Activated T-cell treated with anti-CD3 and anti-CD28 coated beads, Interleukin-2, amount 50 U/mL, for 72 hours (primary cell): ENCODE measurements at regions not wholly inside any gene's neighbourhood (a gene's known extent, or its start where the extent isn't known, plus 50 kb on each side); places are given as distances from the start of the nearest gene placed in this dataset.
"Not testable (repeated sequence)": the region's sequence is repeated elsewhere in the genome, so short reads cannot be mapped to it uniquely, and the experiment has no call there.

Experiments used
- ATAC-seq, 2 donors: fragments of 150-1000 bp; cut with Tn5 transposase; replicated peaks in 1 of 2; 2 replicates each; pipeline ENCODE4 v1.10.0; 2021; ENCODE audit warnings: moderate library complexity in 2 of 2, mild to moderate bottlenecking in 1 of 2
- DNase-seq, 2 donors: peaks; one replicate each; pipeline ENCODE4 v3.0.0; 2021 to 2022; ENCODE audit warnings: mixed read lengths in 1 of 2
- H3K27ac Mint-ChIP-seq: one replicate; pipeline ENCODE4 v1.8.0; 2022; ENCODE audit warnings: mild to moderate bottlenecking, moderate library complexity, mixed read lengths
- H3K27me3 Mint-ChIP-seq: one replicate; pipeline ENCODE4 v1.8.0; 2022; ENCODE audit warnings: low read depth, mixed read lengths
- H3K36me3 Mint-ChIP-seq, 2 donors: one replicate each; pipeline ENCODE4 v1.8.0; 2022; ENCODE audit warnings: mixed read lengths in 2 of 2, mild to moderate bottlenecking in 1 of 2; ENCODE audit not compliant: insufficient read depth in 2 of 2
- H3K4me1 Mint-ChIP-seq: one replicate; pipeline ENCODE4 v1.8.0; 2022; ENCODE audit warnings: low read depth, mixed read lengths
- H3K4me3 Mint-ChIP-seq, 2 donors: one replicate each; pipeline ENCODE4 v1.8.0; 2022; ENCODE audit warnings: mild to moderate bottlenecking in 2 of 2, mixed read lengths in 2 of 2, moderate library complexity in 2 of 2
- H3K9me3 Mint-ChIP-seq, 2 donors: one replicate each; pipeline ENCODE4 v1.8.0; 2022; ENCODE audit warnings: mixed read lengths in 2 of 2

DNA sequence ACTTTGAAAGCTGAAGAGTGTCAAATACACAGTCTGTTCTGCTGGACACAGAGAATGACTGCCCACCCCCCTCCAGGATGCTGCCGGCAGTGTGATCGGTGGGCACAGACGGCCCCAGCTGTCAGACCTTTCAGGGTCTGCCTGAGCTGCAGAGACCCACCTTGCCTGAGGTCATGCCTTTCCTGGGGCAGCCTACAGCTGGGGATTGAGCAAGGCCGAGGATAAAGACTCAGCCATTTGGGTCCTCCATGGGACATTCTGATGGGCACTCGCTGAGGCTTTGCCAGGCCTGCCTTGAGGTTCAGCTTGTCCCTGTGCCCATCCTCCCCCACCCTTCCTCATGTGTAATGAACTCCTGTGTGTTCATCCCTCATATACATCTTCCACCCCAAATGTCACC, 102.3 kb upstream of the SMAD3 start:
- Mint-ChIP-seq H3K4me1 (no peaks in the 10 kb centered on the region), H3K27ac (no peak overlapping the region), H3K27me3 (peaks cover 8% of the 10 kb centered on the region), H3K9me3 (no peaks in the 10 kb centered on the region), H3K36me3 (no peaks in the 10 kb centered on the region), H3K4me3 (no peak overlapping the region)
- DNase-seq (no peak), ATAC-seq (no peak)

DNA sequence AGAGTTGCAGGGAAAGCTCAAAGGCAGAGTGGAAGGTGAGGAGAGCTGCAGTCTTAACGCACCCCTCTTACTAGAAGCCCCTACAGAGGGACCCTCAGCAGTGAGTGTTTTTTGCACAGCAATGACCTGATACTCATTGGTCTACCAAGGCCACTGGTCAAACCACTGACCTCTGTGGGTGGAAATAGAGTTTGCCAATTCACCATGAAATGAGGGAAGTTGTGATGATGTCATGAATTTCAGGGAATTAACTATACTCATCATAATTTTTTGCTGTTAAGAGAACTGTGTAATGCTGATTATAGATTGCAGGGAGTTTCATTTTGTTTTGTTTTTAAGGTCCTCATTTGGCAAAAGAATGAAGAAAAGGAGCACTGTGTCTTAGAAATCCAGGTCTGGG, 101.7 kb upstream of the SMAD3 start:
- DNase-seq (no peak), ATAC-seq (no peak)
- Mint-ChIP-seq H3K27me3 (peaks cover 8% of the 10 kb centered on the region), H3K36me3 (no peaks in the 10 kb centered on the region), H3K27ac (no peak overlapping the region), H3K9me3 (no peaks in the 10 kb centered on the region), H3K4me3 (no peak overlapping the region), H3K4me1 (no peaks in the 10 kb centered on the region)

DNA sequence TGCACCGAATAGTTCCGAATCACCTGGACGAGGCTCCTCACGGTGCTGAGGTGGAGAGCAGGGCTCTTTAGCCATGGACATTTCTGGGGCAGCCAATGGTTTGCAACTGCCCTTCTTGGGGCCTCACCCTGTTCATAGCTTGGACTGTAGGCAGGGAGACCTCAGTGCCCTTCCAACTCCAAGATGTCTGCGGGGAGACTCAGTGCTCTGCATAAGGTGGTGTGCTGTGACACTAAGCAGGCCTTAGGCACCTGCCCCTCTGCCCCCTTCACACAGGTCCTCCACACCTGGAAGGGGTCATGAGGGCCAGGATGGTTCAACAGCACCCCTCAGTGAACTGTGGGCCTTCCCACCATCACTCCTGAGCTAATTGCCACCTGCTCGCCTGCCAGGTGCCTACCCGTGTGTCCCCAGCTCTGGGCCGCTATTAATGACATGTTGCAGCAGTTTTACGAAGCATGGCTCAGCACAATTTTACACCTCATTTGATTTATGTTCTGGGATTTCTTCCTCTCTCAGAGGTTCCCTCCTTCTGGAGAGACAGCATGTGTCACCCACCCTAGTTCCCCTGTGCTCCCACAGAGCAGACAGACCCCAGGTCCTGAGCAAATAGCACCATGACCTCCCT, 101.2 kb upstream of the SMAD3 start:
- DNase-seq (no peak), ATAC-seq (no peak)
- Mint-ChIP-seq H3K4me3 (no peak overlapping the region), H3K9me3 (no peaks in the 10 kb centered on the region), H3K27ac (no peak overlapping the region), H3K27me3 (peaks cover 8% of the 10 kb centered on the region), H3K36me3 (no peaks in the 10 kb centered on the region), H3K4me1 (no peaks in the 10 kb centered on the region)

DNA sequence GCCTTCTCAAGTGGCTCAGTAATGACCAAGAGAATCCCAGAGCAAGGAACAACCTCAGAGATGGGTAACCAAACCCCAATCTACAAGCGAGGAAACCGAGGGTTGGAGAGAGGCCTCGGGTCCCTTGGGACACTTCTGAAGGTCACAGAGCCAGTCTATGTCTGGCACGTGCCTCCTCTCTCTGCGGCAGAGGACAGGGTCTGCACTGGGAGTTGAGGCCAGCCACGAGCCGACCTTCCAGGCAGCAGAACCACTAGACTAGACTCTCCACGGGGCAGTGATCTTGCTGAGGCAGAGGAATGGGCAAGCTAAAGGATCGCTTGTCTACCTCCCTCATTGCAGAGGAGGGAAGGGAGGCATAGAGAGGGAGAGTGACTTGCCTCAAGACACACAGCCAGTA, 100.6 kb upstream of the SMAD3 start:
- Mint-ChIP-seq H3K9me3 (no peaks in the 10 kb centered on the region), H3K36me3 (no peaks in the 10 kb centered on the region), H3K27me3 (peaks cover 8% of the 10 kb centered on the region), H3K4me3 (no peak overlapping the region), H3K27ac (no peak overlapping the region), H3K4me1 (no peaks in the 10 kb centered on the region)
- DNase-seq (no peak), ATAC-seq (no peak)

DNA sequence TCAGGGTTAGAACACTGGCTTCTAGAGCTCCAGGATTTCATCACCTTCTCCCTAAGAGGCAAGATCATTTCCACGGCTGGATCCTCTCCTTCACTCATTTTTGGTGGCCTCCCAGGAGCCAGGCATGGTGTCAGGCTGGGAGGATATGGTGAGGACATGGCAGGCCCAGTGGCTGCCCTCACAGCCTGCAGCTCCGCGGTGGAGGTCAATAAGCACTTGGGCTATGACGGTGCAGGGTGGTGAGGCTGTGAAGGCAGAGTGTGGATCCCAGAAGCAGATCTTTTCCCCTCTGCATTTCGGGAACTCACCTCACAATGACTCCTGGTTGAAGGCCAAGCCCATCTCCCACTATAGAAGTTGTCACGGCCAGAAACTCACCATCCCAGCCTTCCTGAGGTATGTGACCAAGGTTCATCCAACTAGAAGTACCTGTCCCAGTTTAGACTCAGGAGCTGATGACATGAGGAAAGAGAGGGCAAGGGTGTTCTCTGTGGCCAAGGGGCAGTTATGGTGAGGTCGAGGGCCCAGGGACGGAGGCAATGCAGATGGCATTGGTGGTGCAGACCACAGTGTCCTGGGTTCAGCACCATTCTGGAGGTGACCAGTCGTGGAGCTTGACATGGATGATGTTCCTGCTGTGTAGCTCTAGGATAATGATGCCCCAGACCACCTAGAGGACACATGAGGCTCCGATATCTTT, 100.1 kb upstream of the SMAD3 start:
- ATAC-seq, result no peak
- H3K27ac Mint-ChIP-seq, result no peak overlapping the region
- H3K4me3 Mint-ChIP-seq, result no peak overlapping the region

DNA sequence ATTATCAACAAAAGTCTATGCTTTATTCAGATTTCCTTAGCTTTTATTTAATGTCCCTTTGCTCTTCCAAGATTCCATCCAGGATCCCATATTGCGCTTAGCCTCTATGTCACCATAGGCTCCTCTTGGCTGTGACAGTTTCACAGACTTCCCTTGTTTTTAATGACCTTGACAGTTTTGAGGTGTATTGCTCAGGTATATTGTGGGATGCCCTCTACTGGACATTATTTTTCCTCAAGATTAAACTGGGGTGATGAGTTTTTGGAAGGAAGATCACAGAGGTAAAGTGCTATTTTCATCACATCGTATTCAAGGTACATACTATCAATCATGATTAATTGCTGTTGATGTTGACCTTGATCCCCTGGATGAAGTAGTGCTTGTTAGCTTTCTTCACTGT, 99.1 kb upstream of the SMAD3 start:
- no peak for ATAC-seq
- Mint-ChIP-seq H3K9me3 (no peaks in the 10 kb centered on the region), H3K4me1 (no peaks in the 10 kb centered on the region), H3K27me3 (peaks cover 8% of the 10 kb centered on the region), H3K4me3 (no peak overlapping the region), H3K27ac (no peak overlapping the region), H3K36me3 (no peaks in the 10 kb centered on the region)
- no peak for DNase-seq

More for the DNA sequence above, 100.1 kb upstream of the SMAD3 start:
- DNase-seq, result no peak
- H3K36me3 Mint-ChIP-seq, result no peaks in the 10 kb centered on the region
- no peaks in the 10 kb centered on the region for H3K9me3 Mint-ChIP-seq
- peaks cover 8% of the 10 kb centered on the region for H3K27me3 Mint-ChIP-seq
- H3K4me1 Mint-ChIP-seq, result no peaks in the 10 kb centered on the region

DNA sequence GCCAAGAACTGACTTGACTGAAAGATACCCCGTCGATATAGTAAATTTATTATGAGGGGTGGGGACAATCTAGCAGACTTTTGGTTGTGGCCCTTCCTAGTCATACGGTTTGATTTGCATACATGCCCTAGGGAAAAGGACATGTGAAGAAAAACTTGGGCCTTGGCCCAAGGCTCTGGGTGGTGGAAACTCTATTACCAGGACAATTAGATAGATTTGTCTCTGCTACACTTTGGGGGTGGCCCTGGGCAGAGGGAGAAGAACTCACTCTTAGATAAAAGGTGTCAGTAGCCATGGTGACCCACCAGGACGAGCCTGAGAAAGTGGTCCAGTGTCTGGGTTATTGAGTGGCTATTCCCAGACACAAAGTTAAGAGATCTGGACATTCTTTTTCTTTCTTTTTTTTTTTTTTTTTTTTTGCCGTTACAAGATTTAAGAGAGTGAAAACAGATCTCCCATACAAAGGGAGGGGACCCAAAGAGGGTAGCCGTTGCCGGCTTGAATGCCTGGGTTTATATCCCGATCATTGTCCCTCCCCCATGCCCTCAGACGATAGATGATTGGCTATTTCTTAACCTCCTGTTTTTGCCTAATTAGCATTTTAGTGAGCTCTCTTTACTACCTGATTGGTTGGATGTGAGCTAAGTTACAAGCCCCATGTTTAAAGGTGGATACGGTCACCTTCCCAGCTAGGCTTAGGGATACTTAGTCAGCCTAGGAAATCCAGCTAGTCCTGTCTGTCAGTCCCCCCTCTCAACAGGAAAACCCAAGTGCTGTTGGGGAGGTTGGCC, 96.4 kb upstream of the SMAD3 start:
- H3K9me3 Mint-ChIP-seq, result no peaks in the 10 kb centered on the region
- no peaks in the 10 kb centered on the region for H3K36me3 Mint-ChIP-seq
- no peak overlapping the region for H3K4me3 Mint-ChIP-seq
- ATAC-seq (no peak), DNase-seq (no peak)
- no peaks in the 10 kb centered on the region for H3K4me1 Mint-ChIP-seq
- H3K27me3 Mint-ChIP-seq, result peaks cover 8% of the 10 kb centered on the region
- H3K27ac Mint-ChIP-seq, result no peak overlapping the region

DNA sequence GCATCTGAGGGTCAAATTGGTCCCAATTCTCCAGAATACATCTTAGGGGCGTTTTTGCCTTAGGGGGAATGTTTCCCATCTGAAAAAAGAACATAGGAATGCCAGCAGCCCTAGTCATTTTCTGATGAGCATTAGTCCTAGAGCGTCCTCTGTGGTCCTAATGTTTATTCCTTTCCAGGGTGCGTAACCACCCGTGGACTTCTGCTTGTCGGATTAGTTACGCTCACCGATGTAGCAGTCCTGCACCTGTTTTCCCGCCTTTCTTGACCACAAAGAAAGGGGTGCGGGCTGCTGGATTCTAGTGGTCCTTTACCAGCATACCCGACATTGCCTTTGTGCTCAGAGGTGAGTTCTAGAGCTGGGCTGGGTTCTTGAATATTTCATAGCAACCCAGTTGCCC, 91.3 kb upstream of the SMAD3 start:
- not testable (repeated sequence) for H3K27me3 Mint-ChIP-seq, ATAC-seq, H3K4me1 Mint-ChIP-seq, H3K9me3 Mint-ChIP-seq, H3K4me3 Mint-ChIP-seq, H3K36me3 Mint-ChIP-seq, DNase-seq, H3K27ac Mint-ChIP-seq

DNA sequence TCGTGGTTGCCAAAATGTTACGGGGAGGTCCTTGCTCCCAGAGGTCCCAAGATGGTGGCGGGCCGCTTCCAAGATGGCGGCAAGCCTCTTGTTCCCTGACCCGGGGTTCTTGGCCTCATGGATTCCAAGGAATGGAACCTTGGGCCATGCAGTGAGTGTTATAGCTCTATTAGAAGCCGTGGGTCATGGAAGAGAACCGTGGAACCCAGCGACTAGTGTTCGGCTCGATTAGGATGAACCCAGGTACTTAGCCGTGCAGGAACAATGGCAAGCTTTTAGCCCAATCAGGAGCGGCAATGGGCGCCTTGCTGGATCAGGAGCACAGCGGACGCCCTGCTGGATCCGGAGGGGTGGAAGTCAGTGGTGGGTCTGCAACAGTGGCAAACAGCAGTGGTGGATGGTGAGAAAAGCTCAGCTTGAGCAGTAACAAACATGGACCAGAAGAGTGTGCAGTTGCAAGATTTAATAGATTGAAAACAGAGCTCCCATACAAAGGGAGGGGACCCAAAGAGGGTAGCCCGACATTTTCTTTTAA, 89.2 kb upstream of the SMAD3 start:
- H3K4me3 Mint-ChIP-seq, H3K27ac Mint-ChIP-seq, H3K9me3 Mint-ChIP-seq, DNase-seq, H3K36me3 Mint-ChIP-seq, H3K4me1 Mint-ChIP-seq, ATAC-seq, H3K27me3 Mint-ChIP-seq: not testable (repeated sequence)

DNA sequence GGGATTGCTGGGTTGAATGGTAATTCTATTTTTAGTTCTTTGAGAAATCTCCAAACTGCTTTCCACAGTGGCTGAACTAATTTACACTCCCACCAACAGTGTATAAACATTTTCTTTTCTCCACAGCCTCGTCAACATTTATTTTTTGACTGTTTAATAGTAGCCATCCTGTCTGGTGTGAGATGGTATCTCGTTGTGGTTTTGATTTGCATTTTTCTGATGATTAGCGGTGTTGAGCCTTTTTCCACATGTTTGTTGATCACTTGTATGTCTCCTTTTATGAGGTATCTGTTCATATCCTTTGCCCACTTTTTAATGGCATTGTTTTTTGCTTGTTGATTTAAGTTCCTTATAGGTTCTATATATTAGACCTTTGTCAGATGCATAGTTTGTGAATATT, 85.1 kb upstream of the SMAD3 start:
- not testable (repeated sequence) for H3K9me3 Mint-ChIP-seq, DNase-seq, H3K4me3 Mint-ChIP-seq, ATAC-seq, H3K4me1 Mint-ChIP-seq, H3K27ac Mint-ChIP-seq, H3K36me3 Mint-ChIP-seq
- peaks cover 18% of the 10 kb centered on the region for H3K27me3 Mint-ChIP-seq

DNA sequence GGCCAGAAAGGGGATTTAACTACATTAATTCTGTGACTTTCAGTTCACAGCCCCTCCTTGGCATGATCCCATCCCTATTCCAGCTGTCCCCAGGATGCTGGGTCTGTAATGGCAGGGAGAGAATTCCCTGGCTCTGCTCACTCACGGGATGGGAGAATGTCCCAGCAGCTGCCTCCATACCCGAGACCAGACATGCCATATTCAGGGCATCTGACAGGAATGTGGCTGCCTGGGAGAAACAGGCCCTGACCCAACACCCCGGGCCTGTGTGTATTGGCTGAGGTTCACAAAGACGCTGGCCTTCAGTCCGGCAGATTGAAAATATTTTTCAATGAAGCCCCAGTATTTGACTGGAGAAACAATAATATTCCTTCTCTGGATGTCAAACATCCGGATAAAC, 83.6 kb upstream of the SMAD3 start:
- H3K27ac Mint-ChIP-seq, result no peak overlapping the region
- peaks cover 2 to 6% of the 10 kb centered on the region in 2 donors for H3K9me3 Mint-ChIP-seq
- ATAC-seq (no peak), DNase-seq (no peak)
- no peaks in the 10 kb centered on the region for H3K4me1 Mint-ChIP-seq
- H3K4me3 Mint-ChIP-seq, result no peak overlapping the region
- peaks cover 0 to 4% of the 10 kb centered on the region in 2 donors for H3K36me3 Mint-ChIP-seq
- H3K27me3 Mint-ChIP-seq, result peaks cover 13% of the 10 kb centered on the region

DNA sequence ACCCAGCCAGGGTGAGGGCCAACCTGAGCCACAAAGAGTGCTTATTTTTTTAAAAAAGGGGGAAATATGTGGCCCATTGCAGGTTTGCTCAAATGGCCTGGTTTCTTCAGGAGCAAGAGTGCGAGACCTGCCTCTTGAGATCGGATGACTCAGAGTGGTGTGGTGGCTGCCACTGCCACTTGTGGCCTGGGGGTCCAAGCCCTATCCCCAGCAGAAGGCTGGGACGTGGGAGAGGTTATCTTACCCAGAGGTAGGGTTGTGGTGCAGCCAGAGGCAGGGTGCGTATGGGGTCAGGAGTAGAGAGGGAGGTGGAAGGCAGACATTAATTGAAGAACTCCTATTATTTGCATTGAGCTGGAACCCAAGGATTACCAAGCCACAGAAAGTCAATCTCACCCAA, 83.2 kb upstream of the SMAD3 start:
- DNase-seq (no peak), ATAC-seq (no peak)
- no peak overlapping the region for H3K27ac Mint-ChIP-seq
- H3K4me3 Mint-ChIP-seq, result no peak overlapping the region
- peaks cover 2 to 6% of the 10 kb centered on the region in 2 donors for H3K9me3 Mint-ChIP-seq
- peaks cover 0 to 4% of the 10 kb centered on the region in 2 donors for H3K36me3 Mint-ChIP-seq
- peaks cover 13% of the 10 kb centered on the region for H3K27me3 Mint-ChIP-seq
- H3K4me1 Mint-ChIP-seq, result no peaks in the 10 kb centered on the region

DNA sequence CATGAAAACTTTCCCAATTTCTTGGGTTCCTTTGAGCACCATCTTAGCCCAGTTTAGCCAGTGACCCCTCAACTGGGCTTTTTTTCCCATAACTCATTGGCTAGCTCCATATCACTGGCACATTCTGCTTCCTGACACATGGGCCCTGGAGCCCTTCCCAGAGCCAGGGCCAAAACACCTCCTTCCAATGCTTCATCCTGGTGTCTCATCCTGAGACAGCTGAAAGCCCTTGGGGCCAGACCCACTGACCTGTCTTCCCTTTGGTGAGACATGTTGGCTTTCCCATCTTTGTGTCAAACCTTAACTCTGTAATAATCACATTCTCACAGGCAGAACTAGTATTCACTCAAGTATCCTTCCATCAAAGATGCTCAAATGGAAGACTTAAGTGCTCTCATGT, 82.6 kb upstream of the SMAD3 start:
- H3K27me3 Mint-ChIP-seq, result peaks cover 13% of the 10 kb centered on the region
- H3K27ac Mint-ChIP-seq, result no peak overlapping the region
- H3K4me3 Mint-ChIP-seq, result no peak overlapping the region
- H3K4me1 Mint-ChIP-seq, result no peaks in the 10 kb centered on the region
- DNase-seq (no peak), ATAC-seq (no peak)
- peaks cover 2 to 6% of the 10 kb centered on the region in 2 donors for H3K9me3 Mint-ChIP-seq
- H3K36me3 Mint-ChIP-seq, result peaks cover 0 to 4% of the 10 kb centered on the region in 2 donors
